Non-pigmented ciliary epithelial cell (primary cell): ENCODE measurements at regions not wholly inside any gene's neighbourhood (a gene's known extent, or its start where the extent isn't known, plus 50 kb on each side); places are given as distances from the start of the nearest gene placed in this dataset.
"Not testable (repeated sequence)": the region's sequence is repeated elsewhere in the genome, so short reads cannot be mapped to it uniquely, and the experiment has no call there.

Source experiments
- DNase-seq: peaks from one replicate; pipeline ENCODE4 v3.0.0-alpha.2; 2010; ENCODE audit warnings: low read depth

- DNase-seq: no peak
Observed at GRCh38 chrX:23061116-23061515, 61.4 kb downstream of the DDX53 start.

GRCh38 chrX:23062359-23062758, 62.6 kb downstream of the DDX53 start:
- no peak for DNase-seq

- no peak for DNase-seq
Observed at GRCh38 chrX:23066588-23067281, 67.0 kb downstream of the DDX53 start.

- DNase-seq: not testable (repeated sequence)
Observed at GRCh38 chrX:23075461-23075860, 75.7 kb downstream of the DDX53 start.

GRCh38 chrX:23079347-23079746, 79.6 kb downstream of the DDX53 start:
- no peak for DNase-seq

- DNase-seq: no peak
Observed at GRCh38 chrX:23100826-23101225, 101.1 kb downstream of the DDX53 start.

- DNase-seq: no peak
Observed at GRCh38 chrX:23103546-23103945, 103.8 kb downstream of the DDX53 start.

GRCh38 chrX:23114241-23114640, 114.5 kb downstream of the DDX53 start:
- DNase-seq: no peak

GRCh38 chrX:23115651-23116050, 115.9 kb downstream of the DDX53 start:
- DNase-seq: no peak

- DNase-seq: no peak
Observed at GRCh38 chrX:23118163-23118562, 118.4 kb downstream of the DDX53 start.

- DNase-seq: no peak
Observed at GRCh38 chrX:23118890-23119527, 119.2 kb downstream of the DDX53 start.

- no peak for DNase-seq
Observed at GRCh38 chrX:23127586-23127985, 127.8 kb downstream of the DDX53 start.

GRCh38 chrX:23133551-23133950, 133.8 kb downstream of the DDX53 start:
- DNase-seq: no peak

- no peak for DNase-seq
Observed at GRCh38 chrX:23134136-23134535, 134.4 kb downstream of the DDX53 start.

GRCh38 chrX:23136816-23137215, 137.1 kb downstream of the DDX53 start:
- DNase-seq: no peak

GRCh38 chrX:23168291-23168690, 166.4 kb upstream of the PTCHD1 start:
- no peak for DNase-seq

- no peak for DNase-seq
Observed at GRCh38 chrX:23185951-23186350, 148.7 kb upstream of the PTCHD1 start.

GRCh38 chrX:23187819-23188218, 146.8 kb upstream of the PTCHD1 start:
- no peak for DNase-seq

GRCh38 chrX:23194885-23195554, 139.6 kb upstream of the PTCHD1 start:
- DNase-seq: peak; percentile 5

GRCh38 chrX:23195761-23196160, 138.9 kb upstream of the PTCHD1 start:
- no peak for DNase-seq

- no peak for DNase-seq
Observed at GRCh38 chrX:23201706-23202105, 132.9 kb upstream of the PTCHD1 start.

- no peak for DNase-seq
Observed at GRCh38 chrX:23202326-23202725, 132.3 kb upstream of the PTCHD1 start.

GRCh38 chrX:23223169-23223568, 111.5 kb upstream of the PTCHD1 start:
- no peak for DNase-seq
